GM21381 (cell line): ENCODE measurements at regions not wholly inside any gene's neighbourhood (a gene's known extent, or its start where the extent isn't known, plus 50 kb on each side); places are given as distances from the start of the nearest gene placed in this dataset.
"Not testable (repeated sequence)": the region's sequence is repeated elsewhere in the genome, so short reads cannot be mapped to it uniquely, and the experiment has no call there.

ENCODE experiments used
- ATAC-seq: cut with Tn5 transposase; IDR thresholded peaks from one replicate; pipeline ENCODE4 v1.9.1; 2021; ENCODE audit warnings: mild to moderate bottlenecking, moderate library complexity; ENCODE audit not compliant: unreplicated experiment

DNA sequence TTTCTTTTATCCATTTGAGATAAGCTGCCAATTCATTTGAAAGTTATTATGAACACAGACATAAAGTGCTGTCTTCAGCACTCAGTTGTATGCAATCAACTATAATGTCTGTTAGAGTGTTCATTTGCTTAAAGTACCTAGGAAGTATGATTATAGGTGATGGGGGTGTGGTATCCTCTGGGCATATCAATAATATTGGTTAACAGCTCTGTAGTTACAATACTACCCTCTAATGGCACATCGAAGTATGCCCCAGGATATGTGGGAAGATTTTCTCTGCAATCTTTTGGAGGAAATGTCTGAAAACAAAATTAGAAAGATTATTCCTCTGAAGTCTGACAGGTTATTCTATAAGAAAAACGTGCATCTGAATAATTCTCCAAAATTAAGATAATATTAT is 429.7 kb downstream of the ARL4A start:
- no peak for ATAC-seq

GRCh38 chr7:13117592-13117991 is 430.2 kb downstream of the ARL4A start:
- ATAC-seq, result no peak

DNA sequence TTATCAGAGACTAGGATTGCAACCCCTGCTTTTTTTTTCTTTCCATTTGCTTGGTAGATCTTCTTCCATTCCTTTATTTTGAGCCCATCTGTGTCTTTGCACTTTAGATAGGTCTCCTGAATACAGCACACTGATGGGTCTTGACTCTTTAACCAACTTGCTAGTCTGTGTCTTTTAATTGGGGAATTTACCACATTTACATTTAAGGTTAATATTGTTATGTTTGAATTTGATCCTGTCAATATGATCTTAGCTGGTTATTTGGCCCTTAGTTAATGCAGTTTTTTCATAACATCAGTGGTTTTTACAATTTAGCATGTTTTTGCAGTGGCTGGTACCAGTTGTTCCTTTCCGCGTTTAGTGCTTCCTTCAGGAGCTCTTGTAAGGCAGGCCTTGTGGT is 437.2 kb downstream of the ARL4A start:
- ATAC-seq, result not testable (repeated sequence)

DNA sequence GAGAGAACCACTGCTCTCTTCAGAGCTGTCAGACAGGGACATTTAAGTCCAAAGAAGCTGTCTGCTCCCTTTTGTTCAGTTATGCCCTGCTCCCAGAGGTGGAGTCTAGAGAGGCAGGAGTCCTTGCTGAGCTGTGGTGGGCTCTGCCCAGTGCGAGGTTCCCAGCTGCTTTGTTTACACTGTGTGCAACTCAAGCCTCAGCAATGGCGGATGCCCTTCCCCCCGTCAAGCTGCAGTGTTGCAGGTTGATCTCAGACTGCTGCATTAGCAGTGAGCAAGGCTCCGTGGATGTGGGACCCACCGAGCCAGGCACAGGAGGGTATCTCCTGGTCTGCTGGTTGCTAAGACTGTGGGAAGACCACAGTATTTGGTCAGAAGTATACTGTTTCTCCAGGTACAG is 438.9 kb downstream of the ARL4A start:
- ATAC-seq, result no peak

DNA sequence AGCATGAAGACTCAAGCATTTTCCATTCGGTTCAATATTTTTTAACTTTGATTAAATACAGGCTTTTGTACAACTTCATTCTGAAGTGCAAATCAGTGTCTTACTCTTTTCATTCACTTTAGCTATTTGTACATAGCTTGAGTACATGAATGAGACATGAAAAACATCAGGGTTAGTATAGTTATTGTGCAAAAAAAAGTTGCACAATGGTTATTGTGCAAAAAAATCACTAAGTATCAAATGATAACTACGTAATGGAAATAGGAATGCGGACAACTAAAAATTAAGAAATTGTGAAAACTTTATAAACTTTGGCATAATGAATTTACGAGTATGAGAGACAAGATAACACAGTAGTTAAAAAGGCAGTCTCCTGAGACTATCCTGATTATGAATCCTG is 442.9 kb downstream of the ARL4A start:
- ATAC-seq, result no peak

DNA sequence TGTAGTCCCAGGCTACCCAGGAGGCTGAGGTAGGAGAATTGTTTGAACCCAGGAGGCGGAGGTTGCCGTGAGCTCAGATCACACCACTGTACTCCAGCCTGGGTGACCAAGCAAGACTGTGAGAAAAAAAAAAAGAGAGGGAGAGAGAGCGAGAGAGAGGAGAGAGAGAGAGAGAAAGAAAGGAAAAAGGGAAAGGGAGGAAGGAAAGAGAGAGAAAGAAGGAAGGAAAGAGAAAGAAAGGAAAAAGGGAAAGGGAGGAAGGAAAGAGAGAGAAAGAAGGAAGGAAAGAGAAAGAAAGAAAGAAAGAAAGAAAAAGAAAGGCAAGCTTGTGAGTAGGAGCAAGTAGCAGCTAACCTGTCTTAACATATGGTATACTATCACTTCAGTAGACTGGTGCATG is 443.5 kb downstream of the ARL4A start:
- ATAC-seq, result not testable (repeated sequence)

DNA sequence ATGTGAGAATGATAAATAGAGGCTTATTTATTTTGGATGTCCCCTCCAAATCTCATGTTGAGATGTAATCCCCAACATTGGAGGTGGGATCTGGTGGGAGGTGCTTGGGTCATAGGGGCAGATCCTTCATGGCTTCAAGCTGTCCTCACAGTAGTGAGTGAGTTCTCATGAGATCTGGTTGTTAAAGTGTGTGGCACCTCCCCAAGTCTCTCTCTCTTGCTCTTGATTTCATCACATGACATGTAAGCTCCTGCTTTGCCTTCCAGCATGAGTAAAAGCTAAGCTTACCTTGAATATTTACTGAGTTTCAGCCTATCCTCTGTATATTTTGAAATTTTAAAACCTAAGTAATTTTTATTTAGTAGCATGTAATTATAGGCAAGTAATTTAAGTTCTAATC is 444.9 kb downstream of the ARL4A start:
- no peak for ATAC-seq

DNA sequence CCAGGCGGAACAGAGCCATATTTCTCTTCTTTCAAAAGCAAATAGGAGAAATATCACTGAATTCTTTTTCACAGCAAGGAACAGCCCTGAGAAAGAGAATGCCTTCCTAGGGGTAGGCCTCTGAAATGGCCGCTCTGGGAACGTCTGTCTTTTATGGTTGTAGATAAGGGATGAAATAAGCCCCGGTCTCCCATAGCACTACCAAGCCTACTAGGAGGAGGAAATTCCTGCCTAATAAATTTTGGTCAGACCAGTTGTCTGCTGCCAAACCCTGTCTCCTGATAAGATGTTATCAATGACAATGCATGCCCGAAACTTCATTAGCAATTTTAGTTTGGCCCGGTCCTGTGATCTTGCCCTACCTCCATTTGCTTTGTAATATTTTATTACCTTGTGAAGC is 448.9 kb downstream of the ARL4A start:
- not testable (repeated sequence) for ATAC-seq

GRCh38 chr7:13139436-13139835 is 452.0 kb downstream of the ARL4A start:
- no peak for ATAC-seq

GRCh38 chr7:13144673-13145072 is 457.2 kb downstream of the ARL4A start:
- no peak for ATAC-seq

GRCh38 chr7:13148548-13148947 is 461.1 kb downstream of the ARL4A start:
- no peak for ATAC-seq

GRCh38 chr7:13151978-13152377 is 464.5 kb downstream of the ARL4A start:
- no peak for ATAC-seq

GRCh38 chr7:13152755-13153154 is 465.3 kb downstream of the ARL4A start:
- ATAC-seq, result no peak

DNA sequence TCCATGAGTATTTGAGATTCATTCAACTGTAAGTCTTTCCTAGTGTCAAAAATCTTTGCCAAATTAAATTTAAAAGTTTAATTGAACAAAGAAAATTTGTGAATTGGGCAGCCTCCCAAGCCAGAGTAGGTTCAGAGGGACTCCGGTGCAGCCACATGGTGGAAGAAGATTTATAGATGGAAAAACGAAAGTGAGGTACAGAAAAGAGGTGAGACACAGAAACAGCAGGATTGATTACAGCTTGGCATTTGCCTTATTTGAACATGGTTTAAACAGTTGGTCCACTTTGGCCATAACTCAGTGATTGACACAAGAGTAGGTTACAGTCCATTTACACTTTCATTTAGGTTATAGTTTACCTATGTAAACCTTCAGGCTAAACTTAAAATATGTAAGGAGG is 465.8 kb downstream of the ARL4A start:
- ATAC-seq, result no peak

GRCh38 chr7:13153742-13154141 is 466.3 kb downstream of the ARL4A start:
- no peak for ATAC-seq

- no peak for ATAC-seq
These were observed 467.8 kb downstream of the ARL4A start for GRCh38 chr7:13155188-13155587.

GRCh38 chr7:13159003-13159402 is 471.6 kb downstream of the ARL4A start:
- peak; percentile 8 for ATAC-seq

- peak; percentile 57 for ATAC-seq
These were observed 472.2 kb downstream of the ARL4A start for GRCh38 chr7:13159467-13160184.

DNA sequence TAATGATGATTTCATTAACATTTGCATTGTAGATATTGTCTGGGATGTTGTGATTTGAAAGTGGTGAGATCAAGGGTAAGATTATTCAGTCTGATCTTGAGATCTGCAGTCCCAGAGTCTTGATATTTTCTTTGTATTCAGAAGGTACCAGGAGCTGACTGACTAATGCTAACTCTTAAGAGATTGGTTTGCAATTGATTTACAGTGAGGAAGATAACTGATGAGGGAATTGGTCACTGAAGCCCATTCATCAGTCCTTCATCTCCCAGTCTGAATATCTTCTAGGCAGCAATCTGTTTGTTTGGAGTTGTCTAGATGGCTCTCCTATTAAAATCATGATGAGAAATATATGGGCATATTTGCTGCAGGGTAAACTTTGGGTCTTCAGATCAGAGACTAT is 473.7 kb downstream of the ARL4A start:
- ATAC-seq, result no peak

GRCh38 chr7:13165854-13166253 is 478.4 kb downstream of the ARL4A start:
- no peak for ATAC-seq

DNA sequence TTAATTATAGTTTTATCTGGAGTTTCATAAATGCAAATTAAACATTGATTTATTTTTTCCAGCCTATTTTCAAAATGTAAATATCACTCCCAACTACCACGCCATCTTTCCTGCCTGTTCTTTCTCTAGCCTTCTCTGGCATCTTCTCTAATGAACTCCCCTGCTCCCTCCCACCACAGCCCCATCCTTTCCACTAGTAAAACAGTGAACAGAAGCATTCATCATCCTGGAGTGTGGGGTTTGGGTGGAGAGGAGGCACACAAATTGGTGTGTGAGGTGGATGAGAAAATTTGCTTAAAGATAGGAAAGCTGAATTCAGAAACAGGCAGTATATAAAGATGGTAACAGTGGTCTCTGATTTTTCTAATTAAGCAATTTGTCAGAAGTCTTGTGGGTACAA is 479.4 kb downstream of the ARL4A start:
- no peak for ATAC-seq

- no peak for ATAC-seq
These were observed 481.9 kb downstream of the ARL4A start for GRCh38 chr7:13169356-13169755.

GRCh38 chr7:13174991-13175390 is 487.6 kb downstream of the ARL4A start:
- no peak for ATAC-seq
